ENCODE measurements at regions not wholly inside any gene's neighbourhood (a gene's known extent, or its start where the extent isn't known, plus 50 kb on each side); places are given as distances from the start of the nearest gene placed in this dataset.

DNA sequence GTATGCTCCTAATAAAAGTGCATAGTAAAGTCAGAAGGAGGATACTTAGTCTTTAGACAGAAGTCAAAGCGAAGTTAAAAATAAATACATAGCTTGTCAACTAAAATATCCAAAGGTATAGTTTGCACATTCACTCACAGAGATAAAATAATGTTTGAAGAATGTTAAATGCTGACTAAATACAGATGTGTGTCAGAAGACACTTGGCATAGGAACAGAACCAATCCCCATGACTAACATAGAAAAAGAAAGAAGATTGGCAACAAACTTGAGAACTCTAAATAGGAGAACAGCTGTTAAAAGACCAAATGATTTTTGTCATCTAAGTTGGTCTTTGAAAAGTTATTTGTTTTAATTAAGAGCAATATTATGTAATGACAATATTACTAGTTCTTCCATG lies 1172.1 kb upstream of the RAG2 start:
- TF ChIP-seq POLR2A (IDR thresholded peaks at IDR 0.05; ENCODE audit: low read depth, low read length) (no peak), POLR2AphosphoS5 (IDR thresholded peaks at IDR 0.05; ENCODE audit: low read depth, low read length) (no peak), TAF1 (IDR thresholded peaks at IDR 0.05; ENCODE audit: borderline replicate concordance, low read depth, low read length) (no peak)
